BE2C (cell line): ENCODE measurements at regions not wholly inside any gene's neighbourhood (a gene's known extent, or its start where the extent isn't known, plus 50 kb on each side); places are given as distances from the start of the nearest gene placed in this dataset.

ENCODE experiments used
- DNase-seq: peaks from one replicate; pipeline ENCODE4 v3.0.0-alpha.2; 2020
- H3K27me3 ChIP-seq: fragments of 250-450 bp; sonication (Bioruptor Pico); 2 replicates; pipeline ENCODE4 v1.5.1; 2020; ENCODE audit warnings: mild to moderate bottlenecking
- H3K36me3 ChIP-seq: fragments of 250-450 bp; sonication (Bioruptor Pico); 2 replicates; pipeline ENCODE4 v1.5.1; 2020; ENCODE audit warnings: mild to moderate bottlenecking
- H3K4me1 ChIP-seq: fragments of 250-450 bp; sonication (Bioruptor Pico); 2 replicates; pipeline ENCODE4 v1.5.1; 2020
- H3K4me3 ChIP-seq: 2 replicates; pipeline ENCODE4 v1.5.1; 2011; ENCODE audit warnings: low read depth, low read length
- H3K9me3 ChIP-seq: fragments of 250-450 bp; sonication (Bioruptor Pico); 2 replicates; pipeline ENCODE4 v1.5.1; 2020
- TF ChIP-seq, protein P1 (sequence below): IDR thresholded peaks from 2 replicates; pipeline ENCODE4 v1.5.1; 2012; ENCODE audit warnings: mild to moderate bottlenecking, low read depth, low read length

DNA sequence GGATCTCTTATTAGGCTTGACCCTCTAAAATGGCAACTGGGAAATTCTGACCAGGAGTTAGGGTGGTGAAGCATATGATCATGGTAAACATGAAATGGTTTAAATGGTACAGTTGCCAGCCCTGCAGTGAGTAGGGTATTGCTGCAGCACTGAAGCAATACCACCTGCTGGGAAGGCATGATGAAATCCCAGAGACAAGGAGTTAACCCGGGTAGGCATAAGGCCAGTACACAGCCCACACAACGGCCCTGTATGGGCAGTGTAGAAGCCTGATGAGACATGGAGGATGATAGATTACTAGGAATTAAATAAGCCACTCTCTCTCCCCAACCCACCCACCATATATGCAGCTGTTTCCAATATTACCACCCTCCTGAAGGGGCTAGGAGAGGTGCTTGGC lies 197.4 kb upstream of the MOCS1 start:
- Histone ChIP-seq H3K4me3 (no peak overlapping the region), H3K4me1 (no peaks in the 10 kb centered on the region), H3K27me3 (no peaks in the 10 kb centered on the region), H3K36me3 (no peaks in the 10 kb centered on the region), H3K9me3 (no peaks in the 10 kb centered on the region)
- no peak for DNase-seq
- TF ChIP-seq, protein P1, sequence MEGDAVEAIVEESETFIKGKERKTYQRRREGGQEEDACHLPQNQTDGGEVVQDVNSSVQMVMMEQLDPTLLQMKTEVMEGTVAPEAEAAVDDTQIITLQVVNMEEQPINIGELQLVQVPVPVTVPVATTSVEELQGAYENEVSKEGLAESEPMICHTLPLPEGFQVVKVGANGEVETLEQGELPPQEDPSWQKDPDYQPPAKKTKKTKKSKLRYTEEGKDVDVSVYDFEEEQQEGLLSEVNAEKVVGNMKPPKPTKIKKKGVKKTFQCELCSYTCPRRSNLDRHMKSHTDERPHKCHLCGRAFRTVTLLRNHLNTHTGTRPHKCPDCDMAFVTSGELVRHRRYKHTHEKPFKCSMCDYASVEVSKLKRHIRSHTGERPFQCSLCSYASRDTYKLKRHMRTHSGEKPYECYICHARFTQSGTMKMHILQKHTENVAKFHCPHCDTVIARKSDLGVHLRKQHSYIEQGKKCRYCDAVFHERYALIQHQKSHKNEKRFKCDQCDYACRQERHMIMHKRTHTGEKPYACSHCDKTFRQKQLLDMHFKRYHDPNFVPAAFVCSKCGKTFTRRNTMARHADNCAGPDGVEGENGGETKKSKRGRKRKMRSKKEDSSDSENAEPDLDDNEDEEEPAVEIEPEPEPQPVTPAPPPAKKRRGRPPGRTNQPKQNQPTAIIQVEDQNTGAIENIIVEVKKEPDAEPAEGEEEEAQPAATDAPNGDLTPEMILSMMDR, result no peak

DNA sequence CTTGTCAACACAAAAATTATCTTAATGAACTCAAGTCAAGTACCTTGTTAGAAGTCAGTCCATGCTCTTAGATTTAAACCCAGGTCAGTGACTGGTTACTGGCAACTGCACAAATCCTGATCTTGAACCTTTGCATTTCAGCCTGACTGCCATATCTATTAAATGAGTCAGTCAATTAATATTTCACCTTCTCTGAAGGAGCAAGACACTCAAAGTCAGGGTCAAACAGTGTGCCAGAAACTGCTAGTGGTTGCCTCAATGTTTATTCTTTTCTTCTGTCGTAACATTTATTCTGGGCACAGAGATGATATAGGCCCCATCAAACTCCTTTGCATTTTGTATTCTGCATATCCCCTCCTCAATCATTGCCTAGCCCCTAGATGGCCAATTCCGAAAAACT lies 193.9 kb upstream of the MOCS1 start:
- no peak for DNase-seq

DNA sequence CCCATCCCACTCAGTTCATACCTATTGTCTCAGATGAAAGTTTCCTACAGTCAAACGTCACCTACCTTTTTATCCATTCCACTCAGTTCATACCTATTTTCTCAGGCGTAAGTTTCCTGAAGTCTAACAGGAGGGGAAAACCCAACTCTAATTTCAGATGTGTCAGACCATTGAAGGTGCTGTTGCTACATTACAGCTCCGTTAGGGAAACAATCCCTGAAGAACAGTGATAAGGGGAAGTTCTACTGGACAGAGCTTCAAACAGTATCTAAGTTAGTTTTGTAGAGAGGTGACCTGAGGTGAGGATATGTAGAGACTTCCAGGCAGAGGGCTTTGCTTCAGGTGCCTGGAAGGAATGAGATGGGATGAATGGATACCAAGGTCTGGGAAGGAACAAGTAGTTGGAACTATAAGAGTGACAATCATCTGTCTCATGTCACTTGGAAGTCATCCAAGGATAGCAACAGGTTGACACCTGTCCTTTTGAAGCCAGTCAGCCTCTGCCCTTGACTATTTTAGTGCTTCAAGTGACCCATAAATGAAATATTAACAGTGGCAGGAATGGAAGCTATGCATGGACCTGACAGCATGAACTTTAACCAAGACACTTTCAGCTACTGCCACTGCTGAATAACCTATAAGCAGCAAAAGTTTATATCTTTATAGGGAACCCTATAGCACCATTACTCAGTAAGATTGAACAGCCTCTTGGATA lies 191.6 kb upstream of the MOCS1 start:
- Histone ChIP-seq H3K4me1 (no peaks in the 10 kb centered on the region), H3K27me3 (no peaks in the 10 kb centered on the region), H3K9me3 (no peaks in the 10 kb centered on the region), H3K36me3 (no peaks in the 10 kb centered on the region), H3K4me3 (no peak overlapping the region)
- TF ChIP-seq, protein P1, result no peak
- DNase-seq, result no peak

More for the DNA sequence above, 193.9 kb upstream of the MOCS1 start:
- Histone ChIP-seq H3K4me1 (no peaks in the 10 kb centered on the region), H3K27me3 (no peaks in the 10 kb centered on the region), H3K36me3 (no peaks in the 10 kb centered on the region), H3K9me3 (no peaks in the 10 kb centered on the region), H3K4me3 (no peak overlapping the region)
- TF ChIP-seq, protein P1, result no peak

DNA sequence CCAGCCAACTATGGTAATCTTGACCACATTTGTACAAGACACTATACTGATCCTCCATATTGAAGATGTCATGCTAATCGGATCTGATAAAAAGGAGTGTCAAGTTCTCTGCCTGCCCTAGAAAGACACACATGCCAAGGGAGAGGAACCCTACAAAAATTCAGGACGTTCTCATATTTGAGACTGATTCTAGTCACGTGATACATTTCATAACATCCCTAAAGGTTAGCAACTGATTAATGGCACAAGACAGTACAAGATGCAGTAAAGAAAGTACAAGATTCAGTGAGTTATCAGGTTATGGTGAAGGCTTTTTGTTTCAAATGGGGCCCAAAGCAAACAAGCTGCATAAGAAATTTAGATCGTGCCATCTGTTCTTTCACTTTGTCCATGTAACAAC lies 190.7 kb upstream of the MOCS1 start:
- no peak for DNase-seq
- no peaks in the 10 kb centered on the region for H3K9me3 ChIP-seq
- no peaks in the 10 kb centered on the region for H3K4me1 ChIP-seq
- TF ChIP-seq, protein P1, result no peak
- no peaks in the 10 kb centered on the region for H3K27me3 ChIP-seq
- H3K4me3 ChIP-seq, result no peak overlapping the region
- H3K36me3 ChIP-seq, result no peaks in the 10 kb centered on the region

DNA sequence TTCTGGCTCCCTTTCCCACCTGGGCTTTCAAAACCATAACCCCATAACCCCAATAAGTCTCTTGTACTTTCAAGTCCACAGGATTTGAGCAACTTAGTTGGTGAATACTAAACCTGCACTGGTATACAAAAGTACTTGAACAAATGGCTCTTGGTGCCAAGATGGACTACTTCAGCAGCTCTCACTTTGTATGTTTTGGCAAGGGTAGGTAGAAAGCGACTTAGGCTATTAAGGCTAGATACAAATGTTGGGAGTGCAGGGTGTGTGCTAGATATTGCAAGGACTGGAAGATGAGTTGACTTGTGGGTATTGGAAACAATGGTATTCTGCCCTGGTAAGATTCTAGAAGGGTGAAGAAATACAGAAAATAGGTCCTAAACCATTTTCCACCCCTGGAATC lies 182.6 kb upstream of the MOCS1 start:
- TF ChIP-seq, protein P1, result no peak
- Histone ChIP-seq H3K36me3 (no peaks in the 10 kb centered on the region), H3K27me3 (no peaks in the 10 kb centered on the region), H3K9me3 (no peaks in the 10 kb centered on the region), H3K4me1 (no peaks in the 10 kb centered on the region), H3K4me3 (no peak overlapping the region)
- no peak for DNase-seq

DNA sequence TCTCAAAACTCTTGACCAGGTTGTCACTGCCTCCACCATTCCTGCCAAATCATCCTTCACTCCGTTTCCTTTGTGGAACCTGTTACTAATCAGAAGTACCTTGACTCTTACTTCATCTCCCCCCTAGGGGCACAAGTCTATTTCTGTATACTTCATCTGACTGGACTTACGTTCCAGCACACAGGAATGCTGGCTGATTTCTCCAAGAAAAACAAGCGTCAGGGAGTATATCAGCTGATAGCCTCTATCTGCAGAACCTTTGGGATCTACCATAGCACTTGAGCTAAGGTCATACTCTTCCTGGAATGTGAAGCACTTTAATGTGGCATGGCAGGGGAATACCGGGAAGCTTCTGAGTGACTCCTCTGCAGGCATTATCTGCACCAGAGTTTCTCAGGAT lies 178.1 kb upstream of the MOCS1 start:
- no peaks in the 10 kb centered on the region for H3K36me3 ChIP-seq
- TF ChIP-seq, protein P1, result peak; percentile 22; the same call in 1 of the 2 replicates
- no peak overlapping the region for H3K4me3 ChIP-seq
- H3K9me3 ChIP-seq, result no peaks in the 10 kb centered on the region
- H3K4me1 ChIP-seq, result no peaks in the 10 kb centered on the region
- DNase-seq, result no peak
- H3K27me3 ChIP-seq, result no peaks in the 10 kb centered on the region
